ENCODE measurements at regions not wholly inside any gene's neighbourhood (a gene's known extent, or its start where the extent isn't known, plus 50 kb on each side); places are given as distances from the start of the nearest gene placed in this dataset.

- no peaks in the 10 kb centered on the region for H4K20me1 ChIP-seq (ENCODE audit: control insufficient read depth, insufficient read depth)
- no peaks in the 10 kb centered on the region for H3K27me3 ChIP-seq (replicated peaks in 1 of 2; ENCODE audit: control insufficient read depth in 2 of 2, insufficient read depth in 2 of 2, low read length in 1 of 2)
- intact Hi-C loops (cut with micrococcal nuclease; ENCODE audit: unreplicated experiment): no loop called here
- H3K9ac ChIP-seq (ENCODE audit: control insufficient read depth, insufficient read depth, low read length): no peak overlapping the region
- FAIRE-seq (no peak), ATAC-seq (no peak), DNase-seq (ENCODE audit: low read depth, low spot score) (no peak)
- BruUV-seq (replicated peaks): no TSS peak
- ChIA-PET SMC1A (ENCODE audit: uncharacterized antibody, unreplicated experiment) (no interaction called here), POLR2A (no interaction called here), CTCF (no interaction called here), RAD21 (ENCODE audit: unreplicated experiment) (no interaction called here)
- H3K9me3 ChIP-seq (replicated peaks; ENCODE audit: control insufficient read depth, insufficient read depth, low read length): no peaks in the 10 kb centered on the region
- H3K36me3 ChIP-seq (ENCODE audit: control insufficient read depth in 2 of 2, insufficient read depth in 2 of 2, low read length in 1 of 2): no peaks in the 10 kb centered on the region
- in situ Hi-C loops (cut with MboI): no loop called here
- 54% methylated on average over 12 of the region's 12 CpGs for WGBS (ENCODE audit: insufficient coverage, insufficient replicate concordance, low lambda C conversion rate, missing lambda C conversion rate)
- TF ChIP-seq BCL3 (IDR thresholded peaks at IDR 0.05; ENCODE audit: borderline replicate concordance, insufficient read depth, low read depth, low read length, poor library complexity, severe bottlenecking): no peak
- no peak for TF ChIP-seq CTCF (IDR thresholded peaks at IDR 0.05 in 2 of 3, conservative IDR thresholded peaks at IDR 0.05 in 1 of 3; ENCODE audit: control insufficient read depth in 2 of 3, extremely low read depth in 1 of 3, insufficient read depth in 1 of 3, low read depth in 3 of 3, low read length in 3 of 3)
- TF ChIP-seq IKZF2 (IDR thresholded peaks at IDR 0.05): no peak
- no peak for TF ChIP-seq SIX5 (IDR thresholded peaks at IDR 0.05; ENCODE audit: low read depth, low read length, severe bottlenecking)
- TF ChIP-seq ZBTB40 (IDR thresholded peaks at IDR 0.05; ENCODE audit: borderline replicate concordance): no peak
- no peak for TF ChIP-seq YBX1 (IDR thresholded peaks at IDR 0.05)
- TF ChIP-seq NR2C2 (IDR thresholded peaks at IDR 0.05; ENCODE audit: borderline replicate concordance, control insufficient read depth, insufficient read length, low read depth): no peak
- no peak for TF ChIP-seq ZBTB11 (CRISPR knock-in tag; IDR thresholded peaks at IDR 0.05)
- TF ChIP-seq CHD1 (IDR thresholded peaks at IDR 0.05; ENCODE audit: low read depth, low read length): no peak
- TF ChIP-seq ASH2L (IDR thresholded peaks at IDR 0.05; ENCODE audit: borderline replicate concordance, low read depth): no peak
- TF ChIP-seq ESRRA (IDR thresholded peaks at IDR 0.05; ENCODE audit: low read length): no peak
- no peaks in the 10 kb centered on the region for H3K4me1 ChIP-seq (ENCODE audit: control insufficient read depth, insufficient read depth, low read length)
- no peaks in the 10 kb centered on the region for H3K79me2 ChIP-seq (ENCODE audit: control insufficient read depth, insufficient read depth, low read length)
- no peak overlapping the region for H3K4me3 ChIP-seq
- H3K27ac ChIP-seq (ENCODE audit: control insufficient read depth, insufficient read depth): no peak overlapping the region
- no peak overlapping the region for H2AFZ ChIP-seq (ENCODE audit: control insufficient read depth, low read depth, low read length)
- no peak overlapping the region for H3K4me2 ChIP-seq (ENCODE audit: control insufficient read depth, insufficient read depth)
These were observed 369.3 kb upstream of the IRX1 start for GRCh38 chr5:3226196-3226920.
